ENCODE measurements at regions not wholly inside any gene's neighbourhood (a gene's known extent, or its start where the extent isn't known, plus 50 kb on each side); places are given as distances from the start of the nearest gene placed in this dataset.

GRCh38 chr6:56353860-56354259 is 106.5 kb upstream of the COL21A1 start:
- no peak for TF ChIP-seq CTCF (IDR thresholded peaks at IDR 0.05 in 2 of 3, conservative IDR thresholded peaks at IDR 0.05 in 1 of 3; ENCODE audit: borderline replicate concordance in 1 of 3, insufficient read depth in 1 of 3, low read depth in 2 of 3, low read length in 2 of 3)
- no peak for TF ChIP-seq ELF1 (IDR thresholded peaks at IDR 0.05; ENCODE audit: borderline replicate concordance, low read depth)
- no peak for TF ChIP-seq REST (IDR thresholded peaks at IDR 0.05; ENCODE audit: low read depth)
- TF ChIP-seq POLR2A (IDR thresholded peaks at IDR 0.05; ENCODE audit: borderline replicate concordance, extremely low read depth, insufficient read depth, insufficient read length), result no peak
- TF ChIP-seq JUND (IDR thresholded peaks at IDR 0.05), result no peak
- TF ChIP-seq SP1 (IDR thresholded peaks at IDR 0.05; ENCODE audit: low read depth), result no peak
- TF ChIP-seq RAD21 (IDR thresholded peaks at IDR 0.05; ENCODE audit: low read depth), result no peak

All from HCT116 (cell line).